ENCODE measurements at regions not wholly inside any gene's neighbourhood (a gene's known extent, or its start where the extent isn't known, plus 50 kb on each side); places are given as distances from the start of the nearest gene placed in this dataset.

GRCh38 chr5:89866410-89866809 is 543.1 kb downstream of the CETN3 start:
- no peak overlapping the region for H3K4me3 ChIP-seq (ENCODE audit: insufficient read depth, low read depth, low read length, poor library complexity, severe bottlenecking)
- no peaks in the 10 kb centered on the region for H3K9me3 ChIP-seq (ENCODE audit: control insufficient read depth, low read length)
- H3K36me3 ChIP-seq (ENCODE audit: control insufficient read depth, insufficient read depth, low read length): no peaks in the 10 kb centered on the region
- H3K4me1 ChIP-seq (ENCODE audit: control insufficient read depth, insufficient read depth, low read length, poor library complexity, severe bottlenecking): no peaks in the 10 kb centered on the region
- no peak for DNase-seq
- H3K27me3 ChIP-seq (replicated peaks; ENCODE audit: control insufficient read depth, insufficient read depth, low read length, poor library complexity, severe bottlenecking): no peaks in the 10 kb centered on the region
- H3K27ac ChIP-seq (ENCODE audit: insufficient read depth, low read length, poor library complexity, severe bottlenecking): no peak overlapping the region

GRCh38 chr5:89864941-89865340 is 544.6 kb downstream of the CETN3 start:
- Histone ChIP-seq H3K27me3 (replicated peaks; ENCODE audit: control insufficient read depth, insufficient read depth, low read length, poor library complexity, severe bottlenecking) (no peaks in the 10 kb centered on the region), H3K4me3 (ENCODE audit: insufficient read depth, low read depth, low read length, poor library complexity, severe bottlenecking) (no peak overlapping the region), H3K4me1 (ENCODE audit: control insufficient read depth, insufficient read depth, low read length, poor library complexity, severe bottlenecking) (no peaks in the 10 kb centered on the region), H3K36me3 (ENCODE audit: control insufficient read depth, insufficient read depth, low read length) (no peaks in the 10 kb centered on the region), H3K27ac (ENCODE audit: insufficient read depth, low read length, poor library complexity, severe bottlenecking) (no peak overlapping the region), H3K9me3 (ENCODE audit: control insufficient read depth, low read length) (no peaks in the 10 kb centered on the region)
- no peak for DNase-seq

GRCh38 chr5:89857790-89858189 is 551.8 kb downstream of the CETN3 start:
- H3K27ac ChIP-seq (ENCODE audit: insufficient read depth, low read length, poor library complexity, severe bottlenecking): no peak overlapping the region
- H3K4me1 ChIP-seq (ENCODE audit: control insufficient read depth, insufficient read depth, low read length, poor library complexity, severe bottlenecking): no peaks in the 10 kb centered on the region
- no peaks in the 10 kb centered on the region for H3K9me3 ChIP-seq (ENCODE audit: control insufficient read depth, low read length)

GRCh38 chr5:89855417-89855816 is 554.1 kb downstream of the CETN3 start:
- no peaks in the 10 kb centered on the region for H3K9me3 ChIP-seq (ENCODE audit: control insufficient read depth, low read length)
- H3K4me1 ChIP-seq (ENCODE audit: control insufficient read depth, insufficient read depth, low read length, poor library complexity, severe bottlenecking): no peaks in the 10 kb centered on the region
- no peaks in the 10 kb centered on the region for H3K36me3 ChIP-seq (ENCODE audit: control insufficient read depth, insufficient read depth, low read length)
- H3K27me3 ChIP-seq (replicated peaks; ENCODE audit: control insufficient read depth, insufficient read depth, low read length, poor library complexity, severe bottlenecking): no peaks in the 10 kb centered on the region
- DNase-seq: no peak
- H3K4me3 ChIP-seq (ENCODE audit: insufficient read depth, low read depth, low read length, poor library complexity, severe bottlenecking): no peak overlapping the region
- no peak overlapping the region for H3K27ac ChIP-seq (ENCODE audit: insufficient read depth, low read length, poor library complexity, severe bottlenecking)

More at GRCh38 chr5:89857790-89858189, 551.8 kb downstream of the CETN3 start:
- Histone ChIP-seq H3K36me3 (ENCODE audit: control insufficient read depth, insufficient read depth, low read length) (no peaks in the 10 kb centered on the region), H3K27me3 (replicated peaks; ENCODE audit: control insufficient read depth, insufficient read depth, low read length, poor library complexity, severe bottlenecking) (no peaks in the 10 kb centered on the region), H3K4me3 (ENCODE audit: insufficient read depth, low read depth, low read length, poor library complexity, severe bottlenecking) (no peak overlapping the region)
- no peak for DNase-seq

- Histone ChIP-seq H3K4me1 (ENCODE audit: control insufficient read depth, insufficient read depth, low read length, poor library complexity, severe bottlenecking) (no peaks in the 10 kb centered on the region), H3K36me3 (ENCODE audit: control insufficient read depth, insufficient read depth, low read length) (no peaks in the 10 kb centered on the region), H3K4me3 (ENCODE audit: insufficient read depth, low read depth, low read length, poor library complexity, severe bottlenecking) (no peak overlapping the region), H3K9me3 (ENCODE audit: control insufficient read depth, low read length) (no peaks in the 10 kb centered on the region), H3K27ac (ENCODE audit: insufficient read depth, low read length, poor library complexity, severe bottlenecking) (no peak overlapping the region), H3K27me3 (replicated peaks; ENCODE audit: control insufficient read depth, insufficient read depth, low read length, poor library complexity, severe bottlenecking) (no peaks in the 10 kb centered on the region)
- no peak for DNase-seq
Observed at GRCh38 chr5:89851911-89852310, 557.6 kb downstream of the CETN3 start.

- no peak overlapping the region for H3K27ac ChIP-seq (ENCODE audit: insufficient read depth, low read length, poor library complexity, severe bottlenecking)
- H3K27me3 ChIP-seq (replicated peaks; ENCODE audit: control insufficient read depth, insufficient read depth, low read length, poor library complexity, severe bottlenecking): no peaks in the 10 kb centered on the region
- no peak for DNase-seq
- H3K4me3 ChIP-seq (ENCODE audit: insufficient read depth, low read depth, low read length, poor library complexity, severe bottlenecking): no peak overlapping the region
- no peaks in the 10 kb centered on the region for H3K36me3 ChIP-seq (ENCODE audit: control insufficient read depth, insufficient read depth, low read length)
- H3K4me1 ChIP-seq (ENCODE audit: control insufficient read depth, insufficient read depth, low read length, poor library complexity, severe bottlenecking): no peaks in the 10 kb centered on the region
- H3K9me3 ChIP-seq (ENCODE audit: control insufficient read depth, low read length): no peaks in the 10 kb centered on the region
Observed at GRCh38 chr5:89850513-89850865, 559.1 kb downstream of the CETN3 start.

- no peak overlapping the region for H3K4me3 ChIP-seq (ENCODE audit: insufficient read depth, low read depth, low read length, poor library complexity, severe bottlenecking)
- no peaks in the 10 kb centered on the region for H3K4me1 ChIP-seq (ENCODE audit: control insufficient read depth, insufficient read depth, low read length, poor library complexity, severe bottlenecking)
- no peaks in the 10 kb centered on the region for H3K36me3 ChIP-seq (ENCODE audit: control insufficient read depth, insufficient read depth, low read length)
- no peak overlapping the region for H3K27ac ChIP-seq (ENCODE audit: insufficient read depth, low read length, poor library complexity, severe bottlenecking)
- no peak for DNase-seq
- no peaks in the 10 kb centered on the region for H3K9me3 ChIP-seq (ENCODE audit: control insufficient read depth, low read length)
- no peaks in the 10 kb centered on the region for H3K27me3 ChIP-seq (replicated peaks; ENCODE audit: control insufficient read depth, insufficient read depth, low read length, poor library complexity, severe bottlenecking)
Observed at GRCh38 chr5:89849830-89850512, 559.6 kb downstream of the CETN3 start.

GRCh38 chr5:89847743-89848142 is 561.8 kb downstream of the CETN3 start:
- no peak overlapping the region for H3K4me3 ChIP-seq (ENCODE audit: insufficient read depth, low read depth, low read length, poor library complexity, severe bottlenecking)
- no peaks in the 10 kb centered on the region for H3K4me1 ChIP-seq (ENCODE audit: control insufficient read depth, insufficient read depth, low read length, poor library complexity, severe bottlenecking)
- no peak overlapping the region for H3K27ac ChIP-seq (ENCODE audit: insufficient read depth, low read length, poor library complexity, severe bottlenecking)
- no peaks in the 10 kb centered on the region for H3K27me3 ChIP-seq (replicated peaks; ENCODE audit: control insufficient read depth, insufficient read depth, low read length, poor library complexity, severe bottlenecking)
- H3K36me3 ChIP-seq (ENCODE audit: control insufficient read depth, insufficient read depth, low read length): no peaks in the 10 kb centered on the region
- DNase-seq: no peak
- H3K9me3 ChIP-seq (ENCODE audit: control insufficient read depth, low read length): no peaks in the 10 kb centered on the region

GRCh38 chr5:89844548-89844947 is 565.0 kb downstream of the CETN3 start:
- Histone ChIP-seq H3K9me3 (ENCODE audit: control insufficient read depth, low read length) (no peaks in the 10 kb centered on the region), H3K36me3 (ENCODE audit: control insufficient read depth, insufficient read depth, low read length) (no peaks in the 10 kb centered on the region), H3K27ac (ENCODE audit: insufficient read depth, low read length, poor library complexity, severe bottlenecking) (no peak overlapping the region), H3K27me3 (replicated peaks; ENCODE audit: control insufficient read depth, insufficient read depth, low read length, poor library complexity, severe bottlenecking) (no peaks in the 10 kb centered on the region), H3K4me1 (ENCODE audit: control insufficient read depth, insufficient read depth, low read length, poor library complexity, severe bottlenecking) (no peaks in the 10 kb centered on the region), H3K4me3 (ENCODE audit: insufficient read depth, low read depth, low read length, poor library complexity, severe bottlenecking) (no peak overlapping the region)
- no peak for DNase-seq

- Histone ChIP-seq H3K27me3 (replicated peaks; ENCODE audit: control insufficient read depth, insufficient read depth, low read length, poor library complexity, severe bottlenecking) (no peaks in the 10 kb centered on the region), H3K4me3 (ENCODE audit: insufficient read depth, low read depth, low read length, poor library complexity, severe bottlenecking) (no peak overlapping the region), H3K36me3 (ENCODE audit: control insufficient read depth, insufficient read depth, low read length) (no peaks in the 10 kb centered on the region), H3K27ac (ENCODE audit: insufficient read depth, low read length, poor library complexity, severe bottlenecking) (no peak overlapping the region), H3K4me1 (ENCODE audit: control insufficient read depth, insufficient read depth, low read length, poor library complexity, severe bottlenecking) (no peaks in the 10 kb centered on the region), H3K9me3 (ENCODE audit: control insufficient read depth, low read length) (no peaks in the 10 kb centered on the region)
- no peak for DNase-seq
Observed at GRCh38 chr5:89842531-89842930, 567.0 kb downstream of the CETN3 start.

All from effector memory CD4-positive, alpha-beta T cell (primary cell).